ENCODE measurements at regions not wholly inside any gene's neighbourhood (a gene's known extent, or its start where the extent isn't known, plus 50 kb on each side); places are given as distances from the start of the nearest gene placed in this dataset.

- TF ChIP-seq CTCF (IDR thresholded peaks at IDR 0.05): no peak
- TF ChIP-seq POLR2A (IDR thresholded peaks at IDR 0.05): no peak
Observed at GRCh38 chr12:88409257-88409656, 171.0 kb downstream of the KITLG start.
